NCI-H69 (cell line): ENCODE measurements at regions not wholly inside any gene's neighbourhood (a gene's known extent, or its start where the extent isn't known, plus 50 kb on each side); places are given as distances from the start of the nearest gene placed in this dataset.
A peak's percentile ranks its signal among the peaks of the same experiment; 100 is the strongest.
"Not testable (repeated sequence)": the region's sequence is repeated elsewhere in the genome, so short reads cannot be mapped to it uniquely, and the experiment has no call there.

Experiments
- DNase-seq: peaks from one replicate; lab custom pipeline; 2025; lab: John Stamatoyannopoulos, UW

DNA sequence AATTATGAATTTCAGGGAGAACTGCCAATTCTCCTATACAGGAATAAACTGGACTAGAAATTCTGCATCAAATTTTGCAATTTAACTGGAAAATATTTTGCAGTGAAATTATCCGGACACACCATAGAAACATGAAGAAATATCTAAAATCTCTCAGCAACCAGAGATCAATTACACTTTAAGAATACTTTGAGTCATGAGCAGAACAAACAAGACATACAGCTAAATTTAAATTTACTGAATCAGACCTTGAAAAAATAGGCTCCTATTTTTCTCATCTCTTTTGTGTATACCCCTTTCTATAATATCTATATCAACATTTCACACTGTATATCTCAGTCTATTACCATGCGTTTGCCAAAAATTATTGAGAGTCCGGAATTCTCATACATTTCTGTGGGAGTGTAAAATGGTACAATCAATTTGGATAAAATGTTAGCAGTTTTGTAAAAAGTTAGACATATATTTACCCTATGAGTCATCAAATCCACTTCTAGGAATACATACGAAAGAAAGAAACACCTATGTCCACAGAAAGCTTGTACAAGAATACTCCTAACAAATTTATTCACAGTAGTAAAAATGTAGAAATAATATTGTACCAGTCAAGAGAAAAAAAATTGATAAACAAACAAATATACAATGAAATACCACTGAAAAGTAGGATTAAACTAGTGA is 593.1 kb upstream of the NECTIN3 start:
- no peak for DNase-seq

DNA sequence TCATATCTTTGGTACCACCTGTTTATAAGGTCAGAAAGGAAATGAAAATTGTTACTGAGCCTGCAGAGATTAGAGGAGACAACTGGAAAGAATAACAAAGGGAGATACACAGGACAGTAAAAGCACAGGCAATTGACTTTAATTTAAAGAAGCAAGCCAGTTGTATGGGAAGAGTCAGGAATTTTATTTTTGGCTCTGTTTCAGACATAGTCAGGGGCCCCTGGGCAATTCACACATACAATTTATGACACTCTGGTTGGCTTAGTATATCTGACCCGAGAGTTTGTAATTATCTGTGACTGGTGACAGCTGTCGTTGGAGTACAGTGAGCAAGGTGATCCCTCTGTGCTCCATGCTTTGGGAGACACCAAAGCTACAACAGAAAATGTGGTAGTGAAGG is 591.9 kb upstream of the NECTIN3 start:
- DNase-seq, result peak; percentile 80

DNA sequence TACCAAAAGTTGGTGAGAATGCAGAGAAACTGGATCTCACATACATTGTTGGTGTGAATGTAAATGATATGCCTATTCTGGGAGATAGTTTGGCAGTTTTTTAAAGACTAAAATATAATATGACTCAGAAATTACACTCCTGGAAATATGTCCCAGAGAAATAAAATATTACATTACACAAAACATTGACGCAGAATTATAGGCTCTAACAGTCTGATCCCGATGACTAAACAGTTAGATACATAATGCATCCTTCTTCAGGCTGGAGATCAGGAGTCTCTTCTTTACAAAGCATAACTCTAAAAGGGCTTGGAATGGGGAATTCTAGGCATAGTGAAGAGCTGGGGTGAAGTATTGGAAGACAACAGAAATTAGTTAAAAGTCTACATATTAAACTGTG is 586.2 kb upstream of the NECTIN3 start:
- DNase-seq, result no peak

DNA sequence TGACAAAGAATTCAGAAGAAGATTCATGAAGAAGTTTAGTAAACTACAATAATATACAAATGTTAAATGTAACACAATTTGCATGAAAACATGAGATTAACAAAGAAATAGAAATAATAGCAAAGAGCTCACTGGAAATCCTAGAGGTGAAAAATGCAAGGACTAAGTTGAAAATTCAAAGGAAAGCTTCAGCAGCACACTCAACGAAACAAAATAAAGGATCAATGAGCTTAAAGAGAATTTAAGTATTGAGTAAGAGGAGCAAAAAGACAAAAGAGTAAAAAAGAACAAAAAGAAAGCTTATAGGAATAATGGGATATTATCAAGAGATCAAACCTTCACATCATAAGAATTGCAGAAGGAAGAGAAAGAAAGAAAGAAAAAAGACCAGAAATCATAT is 583.8 kb upstream of the NECTIN3 start:
- DNase-seq, result no peak

DNA sequence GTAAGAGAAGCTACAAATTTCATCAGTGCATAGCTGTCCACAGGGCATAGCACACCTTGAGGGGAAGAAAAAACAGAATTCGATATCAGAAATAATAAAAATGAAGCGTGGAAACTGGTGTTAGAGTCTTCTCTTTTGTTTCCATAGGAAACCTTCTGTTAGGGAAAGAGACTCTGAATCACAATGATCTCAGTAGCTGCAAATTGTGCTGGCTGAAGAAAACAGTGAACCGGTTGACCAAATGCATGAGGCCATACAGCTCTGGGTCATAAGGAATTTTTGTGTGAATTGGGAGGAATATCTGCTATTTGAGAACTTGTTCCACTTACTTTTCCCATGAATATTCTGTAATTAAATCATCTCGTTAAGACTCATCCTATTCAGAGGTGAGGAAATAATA is 580.2 kb upstream of the NECTIN3 start:
- DNase-seq, result no peak

DNA sequence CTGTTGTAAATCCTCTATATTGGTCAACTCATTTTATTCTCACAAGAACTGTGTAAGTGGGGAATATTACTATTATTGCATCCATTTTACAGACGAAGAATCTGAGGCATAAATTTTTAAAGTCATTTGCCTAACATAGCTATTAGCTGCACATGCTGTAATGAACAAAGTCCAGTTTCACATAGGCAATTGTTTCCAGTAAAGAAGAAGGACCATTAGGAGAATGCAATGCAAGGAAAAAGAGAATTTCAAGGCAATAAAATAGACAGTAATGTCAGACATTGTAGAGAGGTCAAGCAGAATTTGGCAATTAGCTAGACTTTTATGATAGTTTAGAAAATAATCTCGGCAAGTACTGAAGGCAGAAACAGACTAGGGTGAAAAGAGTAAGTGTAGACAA is 578.7 kb upstream of the NECTIN3 start:
- no peak for DNase-seq

DNA sequence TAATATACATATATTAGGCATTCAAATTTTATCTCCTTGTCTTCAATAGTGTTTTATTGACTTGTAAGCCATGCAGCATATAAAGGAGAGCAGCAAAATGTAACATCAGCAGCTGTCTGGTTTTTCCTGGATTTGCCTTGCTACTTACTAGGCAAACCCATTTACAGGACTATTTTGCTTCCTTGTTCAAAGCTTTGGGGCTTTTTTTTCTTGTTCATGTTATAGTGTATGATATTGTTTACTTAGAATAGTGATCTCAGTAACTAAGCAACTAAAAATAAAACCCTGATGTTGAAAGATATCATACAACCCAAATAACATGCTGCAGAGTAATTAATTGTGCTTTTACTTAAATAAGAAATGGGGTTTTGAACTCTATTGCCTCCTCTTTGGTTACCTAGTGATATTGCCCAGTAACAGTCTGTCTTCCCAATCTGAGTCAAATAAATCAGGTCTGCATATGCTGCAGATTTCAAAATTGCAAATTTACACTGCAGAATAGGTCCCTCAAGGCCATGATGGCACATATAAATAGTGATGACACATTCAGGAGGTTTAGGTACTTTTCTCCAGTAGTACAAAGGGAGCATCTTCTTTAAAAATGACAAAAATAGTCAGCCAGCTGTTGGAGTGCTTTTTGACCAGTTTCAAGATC is 578.1 kb upstream of the NECTIN3 start:
- DNase-seq, result no peak

DNA sequence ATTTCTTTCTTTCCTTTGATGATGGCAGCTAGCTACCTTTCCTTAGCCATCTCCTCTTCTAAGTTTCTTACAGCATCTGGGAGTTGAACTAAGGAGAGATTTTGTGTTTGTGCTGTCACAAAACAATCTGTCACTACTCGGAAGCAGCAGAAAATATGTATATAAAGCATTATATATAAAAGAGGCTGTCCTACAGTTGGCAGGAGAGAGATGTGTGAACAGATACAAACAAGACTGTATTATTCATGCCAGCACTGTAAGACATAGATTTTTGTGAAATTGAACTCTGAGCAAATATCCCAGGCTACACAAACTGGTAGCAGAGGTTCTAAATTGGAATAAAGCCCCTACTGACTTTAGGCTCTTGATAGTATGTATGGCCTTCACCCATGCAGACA is 577.5 kb upstream of the NECTIN3 start:
- DNase-seq, result no peak

DNA sequence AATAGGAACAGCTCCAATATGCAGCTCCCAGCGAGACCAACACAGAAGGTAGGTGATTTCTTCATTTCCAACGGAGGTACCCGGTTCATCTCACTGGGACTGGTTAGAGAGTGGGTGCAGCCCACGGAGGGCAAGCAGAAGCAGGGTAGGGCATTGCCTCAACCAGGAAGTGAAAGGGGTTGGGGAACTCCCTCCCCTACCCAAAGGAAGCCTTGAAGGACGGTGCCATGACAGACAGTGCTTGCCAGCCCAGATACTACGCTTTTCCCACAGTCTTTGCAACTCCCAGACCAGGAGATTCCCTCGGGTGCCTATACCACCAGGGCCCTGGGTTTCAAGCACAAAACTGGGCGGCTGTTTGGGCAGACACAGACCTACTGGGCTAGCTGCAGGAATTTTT is 576.9 kb upstream of the NECTIN3 start:
- DNase-seq, result no peak

DNA sequence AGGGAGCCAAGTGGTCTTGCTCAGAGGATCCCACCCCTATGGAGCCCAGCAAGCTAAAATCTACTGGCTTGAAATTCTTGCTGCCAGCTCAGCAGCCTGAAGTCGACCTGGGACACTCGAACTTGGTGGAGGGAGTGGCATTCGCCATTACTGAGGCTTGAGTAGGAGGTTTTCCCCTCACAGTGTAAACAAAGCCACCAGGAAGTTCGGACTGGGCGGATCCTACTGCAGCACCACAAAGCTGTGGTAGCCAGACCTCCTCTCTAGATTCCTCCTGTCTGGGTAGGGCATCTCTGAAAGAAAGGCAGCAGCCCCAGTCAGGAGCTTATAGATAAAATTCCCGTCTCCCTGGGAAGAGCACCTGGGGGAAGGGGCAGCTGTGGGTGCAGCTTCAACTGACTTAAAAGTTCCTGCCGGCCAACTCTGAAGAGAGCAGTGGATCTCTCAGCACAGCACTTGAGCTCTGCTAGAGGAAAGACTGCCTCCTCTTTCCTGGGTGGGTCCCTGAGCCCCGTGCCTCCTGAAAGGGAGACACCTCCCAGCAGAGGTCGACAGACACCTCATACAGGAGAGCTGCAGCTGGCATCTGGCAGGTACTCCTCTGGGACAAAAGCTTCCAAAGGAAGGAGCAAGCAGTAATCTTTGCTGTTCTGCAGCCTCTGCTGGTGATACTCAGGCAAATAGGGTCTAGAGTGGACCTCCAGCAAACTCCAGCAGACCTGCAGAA is 576.3 kb upstream of the NECTIN3 start:
- DNase-seq, result peak; percentile 1

DNA sequence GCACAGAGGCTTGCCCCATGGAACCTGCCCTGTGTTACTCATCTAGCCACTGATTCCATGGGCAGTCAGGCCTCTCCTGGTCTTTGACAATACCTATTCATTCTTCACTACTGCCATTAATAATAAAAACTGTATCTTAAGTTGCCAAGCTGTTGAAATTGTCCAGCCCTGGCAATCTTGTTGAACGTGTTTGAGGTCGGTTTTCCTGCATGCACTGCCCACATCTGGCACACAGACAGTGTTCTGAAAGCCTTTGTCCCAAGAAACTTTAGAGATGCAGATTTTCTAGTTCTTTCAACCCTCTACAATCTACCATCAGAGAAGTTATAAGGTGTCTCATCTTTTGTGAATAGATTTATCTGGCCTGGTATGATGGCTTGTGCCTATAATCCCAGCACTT is 567.2 kb upstream of the NECTIN3 start:
- DNase-seq, result no peak

DNA sequence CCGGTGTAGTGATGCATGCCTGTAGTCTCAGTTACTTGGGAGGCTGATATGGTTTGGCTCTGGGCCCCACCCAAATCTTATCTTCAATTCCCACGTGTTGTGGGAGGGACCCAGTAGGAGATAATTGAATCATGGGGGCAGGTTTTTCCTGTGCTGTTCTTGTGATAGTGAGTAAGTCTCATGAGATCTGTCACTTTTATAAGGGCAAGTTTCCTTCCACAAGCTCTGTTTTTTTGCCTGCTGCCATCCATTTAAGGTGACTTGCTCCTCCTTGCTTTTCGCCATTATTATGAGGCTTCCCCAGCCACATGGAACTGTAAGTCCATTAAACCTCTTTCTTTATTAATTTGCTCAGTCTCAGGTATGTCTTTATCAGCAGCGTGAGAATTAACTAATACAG is 566.7 kb upstream of the NECTIN3 start:
- DNase-seq, result no peak

DNA sequence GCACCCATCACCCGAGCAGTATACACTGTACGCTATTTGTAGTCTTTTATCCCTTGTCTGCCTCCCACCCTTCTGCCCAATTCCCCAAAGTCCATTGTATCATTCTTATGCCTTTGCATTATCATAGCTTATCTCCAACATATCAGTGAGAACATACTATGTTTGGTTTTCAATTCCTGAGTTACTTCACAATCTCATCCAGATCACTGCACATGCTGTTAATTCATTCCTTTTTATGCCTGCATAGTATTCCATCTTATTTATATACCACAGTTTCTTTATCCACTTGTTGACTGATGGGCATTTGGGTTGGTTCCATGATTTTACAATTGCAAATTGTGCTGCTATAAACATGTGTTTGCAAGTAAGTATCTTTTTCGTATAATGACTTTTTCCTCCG is 564.7 kb upstream of the NECTIN3 start:
- DNase-seq, result no peak

DNA sequence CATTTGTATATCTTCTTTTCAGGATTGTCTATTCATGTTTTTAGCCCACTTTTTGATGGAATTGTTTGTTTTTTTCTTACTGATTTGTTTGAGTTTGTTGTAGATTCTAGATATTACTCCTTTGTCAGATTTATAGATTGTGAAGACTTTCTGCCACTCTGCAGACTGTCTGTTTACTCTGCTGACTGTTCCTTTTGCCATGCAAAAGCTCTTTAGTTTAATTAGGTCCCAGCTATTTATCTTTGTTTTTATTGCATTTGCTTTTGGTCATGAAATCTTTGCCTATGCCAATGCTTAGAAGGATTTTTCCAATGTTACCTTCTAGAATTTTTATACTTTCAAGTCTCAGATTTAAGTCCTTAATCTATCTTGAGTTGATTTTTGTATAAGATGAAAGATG is 564.0 kb upstream of the NECTIN3 start:
- not testable (repeated sequence) for DNase-seq

DNA sequence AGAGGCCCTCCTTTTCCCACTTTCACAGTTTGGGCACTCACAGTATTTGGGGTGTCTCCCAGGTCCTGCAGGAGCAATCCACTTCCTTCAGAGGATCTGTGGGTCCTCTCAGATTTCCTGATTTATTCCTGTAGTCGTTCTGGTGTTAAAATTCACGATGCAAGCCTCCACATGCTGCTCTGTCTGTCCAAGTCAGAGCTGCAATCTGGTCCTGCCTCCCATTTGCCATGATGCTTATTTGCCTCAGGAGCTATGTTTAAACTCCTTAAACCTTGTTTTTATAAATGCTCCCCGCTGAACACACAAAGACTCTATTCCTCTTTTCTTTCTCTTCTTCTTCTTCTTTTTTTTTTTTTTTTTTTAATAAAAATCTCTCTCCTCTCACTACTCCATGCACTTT is 558.7 kb upstream of the NECTIN3 start:
- DNase-seq, result no peak

DNA sequence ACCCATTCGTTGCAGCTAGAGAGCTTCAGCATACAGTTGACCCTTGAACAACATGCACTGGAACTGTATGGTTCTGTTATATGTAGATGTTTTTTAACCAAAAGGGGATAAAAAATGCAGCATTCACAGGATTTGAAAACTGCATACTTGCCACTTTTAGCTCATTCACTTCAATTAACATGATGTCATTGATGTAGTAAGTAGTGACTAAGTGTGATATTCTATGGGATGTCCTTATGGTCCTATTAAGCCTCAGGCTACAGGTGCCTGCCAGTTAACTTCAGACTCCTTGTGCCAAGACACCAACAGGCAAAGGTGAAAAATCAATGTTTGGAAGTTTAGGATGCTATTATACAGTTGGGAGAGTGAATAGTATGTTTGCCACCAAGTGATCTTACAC is 553.6 kb upstream of the NECTIN3 start:
- DNase-seq, result peak; percentile 4

DNA sequence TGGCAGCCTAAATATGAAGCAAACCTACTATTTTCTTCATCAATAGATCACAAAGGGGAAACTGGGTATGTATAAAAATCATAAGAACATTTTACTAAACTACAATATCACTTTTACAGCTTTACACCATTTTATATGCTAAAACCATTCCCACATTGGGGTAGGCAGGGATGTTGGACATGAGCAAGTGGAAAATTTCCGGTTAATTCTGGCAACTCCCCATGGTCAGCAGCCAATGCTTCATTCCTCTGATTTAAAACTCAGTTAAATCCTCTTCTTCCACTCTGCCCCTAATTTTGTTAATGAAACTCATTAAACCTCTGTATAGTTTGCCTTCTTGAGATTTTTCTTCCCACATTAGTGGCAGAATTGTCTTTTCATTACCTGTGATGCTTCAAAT is 552.5 kb upstream of the NECTIN3 start:
- DNase-seq, result no peak

DNA sequence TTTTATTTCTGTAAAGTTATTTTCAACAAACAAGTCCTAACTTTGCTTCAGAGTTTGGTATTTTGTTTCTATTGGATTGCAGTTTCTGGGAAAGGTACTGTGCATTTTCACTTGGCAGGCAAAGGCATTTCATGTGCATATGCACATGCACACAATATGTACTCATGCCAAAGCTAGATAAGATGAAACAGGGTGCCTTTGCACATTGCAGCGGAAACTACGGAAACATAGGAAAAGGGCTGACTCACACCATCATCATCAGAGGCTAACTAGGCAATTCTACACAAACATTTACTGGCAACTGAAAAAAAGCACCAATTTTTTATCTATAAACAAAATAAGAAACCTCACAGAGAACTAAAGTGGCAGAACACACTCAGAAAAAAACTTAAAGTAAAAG is 550.6 kb upstream of the NECTIN3 start:
- DNase-seq, result no peak

DNA sequence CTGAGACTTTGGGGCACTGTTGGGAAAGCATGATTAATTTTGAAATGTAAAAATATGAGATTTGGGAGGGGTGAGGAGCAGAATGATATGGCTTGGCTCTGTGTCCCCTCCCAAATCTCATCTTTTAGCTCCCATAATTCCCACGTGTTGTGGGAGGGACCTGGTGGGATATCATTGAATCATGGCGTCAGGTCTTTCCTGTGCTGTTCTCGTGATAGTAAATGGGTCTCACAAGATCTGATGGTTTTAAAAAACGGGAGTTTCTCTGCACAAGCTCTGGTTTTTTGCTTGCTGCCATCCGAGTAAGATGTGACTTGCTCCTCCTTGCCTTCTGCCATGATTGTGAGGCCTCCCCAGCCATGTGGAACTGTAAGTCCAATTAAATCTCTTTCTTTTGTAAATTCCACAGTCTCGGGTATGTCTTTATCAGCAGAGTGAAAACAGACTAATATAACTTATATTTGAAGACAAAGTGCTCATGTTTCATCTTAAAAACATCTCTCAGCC is 546.0 kb upstream of the NECTIN3 start:
- DNase-seq, result not testable (repeated sequence)

DNA sequence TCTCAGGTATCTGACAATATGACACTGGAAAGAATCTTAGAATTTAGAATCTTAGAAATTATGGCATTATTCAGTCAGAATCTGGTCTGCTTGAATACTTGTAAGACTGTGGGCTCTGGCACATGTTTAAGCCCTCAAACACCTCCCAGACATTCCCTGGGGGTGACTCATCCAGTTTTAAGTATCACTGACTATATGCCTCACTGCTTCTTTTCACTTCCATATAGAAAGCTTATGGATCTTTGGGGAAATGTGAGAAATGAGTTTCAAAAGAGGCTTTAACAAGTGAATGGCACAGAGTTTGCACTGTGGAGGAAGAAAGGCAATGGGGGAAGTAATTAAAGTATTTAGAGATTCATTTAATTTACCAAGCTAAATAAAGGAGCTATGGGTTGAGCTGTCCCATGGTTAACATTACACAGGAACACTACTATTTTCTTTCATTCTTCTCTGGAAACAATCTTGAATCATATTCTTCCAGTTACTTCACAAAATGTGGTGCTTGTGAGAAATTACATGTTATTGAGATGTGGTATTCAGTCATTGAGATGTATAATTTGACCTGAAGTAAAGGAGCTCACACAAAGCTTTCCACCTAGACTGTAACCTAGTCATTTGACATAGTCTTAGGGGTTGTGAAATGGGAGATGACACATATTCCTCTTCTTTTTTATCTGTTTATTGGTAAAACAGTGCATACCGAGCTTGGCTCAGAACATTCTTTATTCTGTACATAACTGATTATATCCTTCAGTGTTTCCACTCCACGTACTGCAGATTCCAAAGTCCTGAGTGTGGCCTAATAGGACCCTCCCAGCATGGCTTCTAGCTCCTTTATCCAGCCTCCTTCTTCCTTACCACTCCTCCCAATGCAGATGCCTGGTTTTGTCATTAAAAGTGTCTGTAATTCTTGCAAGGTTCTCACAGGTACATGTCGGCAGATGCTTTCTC is 544.6 kb upstream of the NECTIN3 start:
- DNase-seq, result peak; percentile 84

DNA sequence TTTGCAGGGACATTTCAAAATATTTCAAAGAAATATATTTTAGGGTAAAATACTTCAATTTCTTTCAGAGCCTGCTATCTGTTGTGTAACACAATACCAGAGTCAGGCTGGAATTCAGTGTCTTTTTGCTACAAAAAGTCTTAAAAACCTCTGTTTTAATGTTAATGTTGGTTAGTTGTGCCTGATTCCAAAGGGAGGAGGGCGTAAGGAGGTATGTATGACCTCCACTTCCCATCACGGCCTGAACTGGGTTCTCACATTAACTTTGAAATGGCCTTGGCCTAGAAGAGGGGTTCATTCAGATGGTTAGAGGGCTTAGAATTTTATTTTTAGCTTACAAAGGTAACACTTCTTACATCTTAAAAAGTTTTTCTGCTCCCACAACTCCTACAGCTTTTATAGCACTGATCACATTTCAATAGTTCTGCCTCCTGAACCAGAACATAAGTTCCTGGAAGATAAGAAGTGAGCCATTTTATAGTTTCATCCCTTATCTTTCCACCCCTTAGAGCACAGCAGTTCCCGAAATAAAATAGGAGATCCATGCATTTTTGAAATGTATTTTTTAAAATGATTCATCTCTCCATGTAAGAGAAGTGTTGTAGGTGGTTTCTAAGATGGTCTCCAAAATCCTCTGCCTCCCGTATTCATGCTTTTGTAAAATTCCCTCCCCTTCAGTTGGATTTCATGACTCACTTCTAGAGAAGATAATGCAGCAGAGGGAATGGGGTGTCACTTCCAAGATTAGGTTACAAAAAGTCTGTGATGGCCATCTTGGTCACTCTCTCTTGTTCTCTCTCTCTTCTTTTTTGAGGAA is 543.1 kb upstream of the NECTIN3 start:
- no peak for DNase-seq
